GM21737 (cell line): ENCODE measurements at regions not wholly inside any gene's neighbourhood (a gene's known extent, or its start where the extent isn't known, plus 50 kb on each side); places are given as distances from the start of the nearest gene placed in this dataset.

ENCODE experiments used
- ATAC-seq: cut with Tn5 transposase; IDR thresholded peaks from one replicate; pipeline ENCODE4 v1.9.1; 2021; ENCODE audit warnings: mild to moderate bottlenecking, moderate library complexity; ENCODE audit not compliant: unreplicated experiment

DNA sequence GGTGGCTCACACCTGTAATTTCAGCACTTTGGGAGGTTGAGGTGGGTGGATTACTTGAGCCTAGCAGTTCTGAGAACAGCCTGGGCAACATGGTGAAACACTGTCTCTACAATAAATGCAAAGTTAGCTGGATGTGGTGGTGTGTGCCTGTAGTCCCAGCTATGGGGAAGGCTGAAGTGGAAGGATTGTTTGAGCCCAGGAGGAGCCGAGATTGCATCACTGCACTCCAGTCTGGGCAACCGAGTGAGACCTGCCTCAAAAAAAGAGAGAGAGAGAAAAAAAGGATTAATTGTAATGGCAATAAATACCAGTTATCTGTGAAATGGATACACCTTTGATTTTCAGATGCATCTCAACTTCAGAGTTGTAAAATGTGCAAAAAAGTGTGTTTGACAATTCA lies 58.8 kb downstream of the SPRY1 start:
- no peak for ATAC-seq

DNA sequence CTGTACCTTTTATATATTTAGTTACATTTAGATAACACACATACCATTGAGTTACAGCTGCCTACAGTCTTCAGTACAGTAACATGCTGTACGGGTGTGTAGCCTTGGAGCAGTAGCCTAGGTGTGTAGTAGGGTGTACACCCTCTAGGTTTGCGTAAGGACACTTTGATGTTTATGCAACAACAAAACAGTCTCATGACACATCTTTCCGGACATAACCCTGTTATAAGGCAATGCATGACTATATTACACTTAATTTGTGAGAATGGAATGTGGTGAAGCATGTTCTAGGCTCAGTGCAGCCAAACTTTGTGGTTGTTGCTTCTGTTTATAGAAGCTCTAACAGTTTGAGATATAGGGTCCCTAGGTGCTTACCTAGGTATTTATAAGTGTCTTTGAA lies 65.4 kb downstream of the SPRY1 start:
- ATAC-seq: no peak

DNA sequence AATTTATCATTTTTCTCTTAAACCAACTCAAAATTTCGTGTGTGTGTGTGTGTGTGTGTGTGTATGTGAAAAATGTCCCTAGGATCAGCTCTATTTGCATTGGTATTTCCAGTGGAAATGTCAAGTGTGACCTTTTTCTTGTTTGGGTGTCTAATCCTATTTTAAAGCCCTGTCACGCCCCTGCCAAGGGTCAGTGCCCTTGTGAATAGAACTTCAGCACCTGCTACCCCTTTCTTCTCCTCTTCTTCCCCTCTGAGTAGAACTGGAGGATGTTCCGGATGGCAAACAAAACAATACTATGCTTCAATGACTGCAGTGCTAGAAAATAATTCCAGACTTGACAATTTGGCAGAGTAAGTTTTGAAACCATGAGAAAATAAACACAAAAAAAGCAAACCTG lies 67.3 kb downstream of the SPRY1 start:
- no peak for ATAC-seq

DNA sequence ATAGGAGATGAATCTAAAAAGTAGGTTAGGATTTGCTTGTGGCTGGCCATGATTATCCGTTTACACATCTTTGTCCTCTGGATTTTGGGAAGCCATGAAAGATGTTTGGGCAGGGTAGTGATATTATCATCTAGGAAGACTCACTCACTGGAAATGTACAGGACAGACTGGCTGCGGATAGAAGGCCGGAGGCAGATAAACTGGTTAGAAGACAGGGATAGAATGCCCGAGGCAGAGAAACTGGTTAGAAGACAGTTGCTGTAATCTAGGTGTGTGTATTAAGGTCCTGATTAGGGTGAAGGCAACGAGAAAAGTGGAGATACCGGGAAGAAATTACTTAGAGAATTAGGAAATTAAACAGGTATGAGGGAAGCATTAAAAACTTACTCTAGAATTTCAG lies 68.8 kb downstream of the SPRY1 start:
- no peak for ATAC-seq

DNA sequence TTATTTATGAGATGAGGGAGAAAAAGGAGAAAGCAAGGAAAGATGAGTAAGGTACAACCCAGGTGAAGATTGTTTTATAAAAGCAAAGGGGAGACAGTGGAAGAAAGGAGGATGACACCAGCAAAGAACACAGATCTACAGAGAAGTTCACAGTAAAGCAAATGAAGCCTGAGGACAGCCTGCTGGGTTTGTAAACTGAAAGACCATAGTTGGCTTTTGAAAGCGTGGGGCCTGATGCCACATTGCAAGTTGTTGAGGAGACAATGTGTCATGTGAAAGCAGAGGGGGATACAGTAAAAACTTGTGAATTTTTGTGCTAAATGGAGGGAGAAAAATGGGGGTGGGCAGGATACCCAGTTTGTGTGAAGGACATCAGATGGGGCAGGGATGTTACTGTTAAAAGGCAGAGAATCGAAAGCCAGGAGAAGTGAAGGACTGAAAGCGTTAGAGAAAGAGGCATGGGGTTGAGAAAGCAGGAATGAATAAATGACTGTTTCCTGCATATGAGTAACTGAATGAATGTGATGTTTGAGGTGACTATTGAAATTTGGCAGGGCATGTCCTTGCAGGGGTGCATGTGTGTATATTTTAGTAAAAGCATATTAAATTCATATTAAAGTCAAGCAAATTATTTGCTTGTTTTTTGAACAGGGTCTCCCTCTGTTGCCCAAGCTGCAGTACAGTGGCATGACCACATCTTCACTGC lies 69.6 kb downstream of the SPRY1 start:
- ATAC-seq: no peak

DNA sequence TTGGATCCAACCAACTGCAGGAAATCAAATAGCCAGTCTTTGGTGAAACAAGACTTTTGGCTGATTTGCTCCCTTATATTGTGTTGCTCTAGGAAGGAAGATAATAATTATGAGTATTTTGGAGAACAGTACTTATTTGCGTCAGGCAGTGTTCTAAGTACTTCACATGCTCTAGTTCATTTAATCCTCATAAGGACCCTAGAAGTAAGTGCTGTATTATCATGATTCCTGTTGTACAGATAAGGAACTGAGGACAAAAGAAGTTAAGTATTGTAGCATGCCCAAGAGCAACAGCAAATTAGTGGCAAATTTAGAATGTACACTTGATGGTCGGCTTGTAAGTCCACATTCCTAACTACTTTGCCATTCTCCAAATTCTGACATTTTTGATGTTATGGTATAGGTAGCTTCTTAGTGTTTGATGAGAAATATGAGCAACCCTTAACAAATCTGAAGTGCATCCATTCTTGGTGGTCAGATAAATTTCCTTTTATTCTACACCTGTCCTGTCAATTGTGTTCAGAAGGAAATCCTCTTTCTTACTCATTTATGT lies 72.0 kb downstream of the SPRY1 start:
- ATAC-seq: no peak

DNA sequence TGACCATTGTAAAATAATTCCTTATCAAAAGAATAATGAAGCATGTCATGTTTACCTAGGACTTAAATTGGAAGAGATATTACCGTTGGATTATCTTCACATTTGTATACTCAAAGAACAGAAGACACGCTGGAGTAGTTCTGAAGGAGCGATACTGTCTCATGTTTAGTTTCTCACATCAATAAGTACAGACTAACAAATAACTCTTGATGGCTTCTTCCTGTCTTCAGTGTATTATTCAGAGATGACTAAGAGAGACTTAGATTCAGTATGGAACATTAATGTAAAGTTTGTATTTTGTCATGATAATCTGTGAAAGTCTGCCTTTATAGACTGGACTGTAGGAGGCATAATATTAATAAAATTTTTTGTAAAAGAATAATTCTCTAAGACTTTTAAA lies 72.7 kb downstream of the SPRY1 start:
- no peak for ATAC-seq

DNA sequence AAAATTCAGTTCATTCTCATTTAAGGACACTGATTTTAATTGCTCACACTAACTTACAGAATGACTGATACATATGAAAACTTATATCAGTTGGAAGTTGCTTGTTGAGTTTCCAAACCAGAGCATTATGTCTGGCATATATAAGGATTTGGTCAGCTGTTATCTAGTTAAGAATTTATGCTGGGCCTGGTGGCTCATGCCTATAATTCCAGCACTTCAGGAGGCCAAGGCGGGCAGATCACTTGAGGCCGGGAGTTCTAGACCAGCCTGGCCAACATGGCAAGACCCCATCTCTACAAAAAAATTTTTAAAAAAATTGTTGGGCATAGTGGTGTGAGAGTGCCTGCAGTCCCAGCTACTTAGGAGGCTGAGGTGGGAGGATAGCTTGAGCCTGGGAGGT lies 73.1 kb downstream of the SPRY1 start:
- no peak for ATAC-seq

DNA sequence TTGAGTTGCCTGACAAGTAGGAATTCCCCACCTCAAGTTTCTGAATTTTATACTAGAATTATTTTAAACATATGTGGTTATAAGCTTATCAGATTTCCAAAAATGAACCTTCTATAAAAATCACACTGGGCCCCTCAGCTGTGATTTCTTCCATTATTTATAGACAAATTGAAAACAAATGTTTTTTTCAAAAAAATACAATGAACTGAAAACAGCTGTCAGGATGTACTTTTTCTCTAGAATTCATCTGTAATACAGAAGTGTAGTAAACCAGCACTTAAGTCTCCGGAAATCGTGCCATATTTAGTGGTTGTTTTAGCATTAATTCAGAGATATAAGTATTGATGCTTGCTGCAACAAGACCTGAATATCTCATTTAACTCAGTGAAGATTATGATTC lies 74.0 kb downstream of the SPRY1 start:
- ATAC-seq: no peak

DNA sequence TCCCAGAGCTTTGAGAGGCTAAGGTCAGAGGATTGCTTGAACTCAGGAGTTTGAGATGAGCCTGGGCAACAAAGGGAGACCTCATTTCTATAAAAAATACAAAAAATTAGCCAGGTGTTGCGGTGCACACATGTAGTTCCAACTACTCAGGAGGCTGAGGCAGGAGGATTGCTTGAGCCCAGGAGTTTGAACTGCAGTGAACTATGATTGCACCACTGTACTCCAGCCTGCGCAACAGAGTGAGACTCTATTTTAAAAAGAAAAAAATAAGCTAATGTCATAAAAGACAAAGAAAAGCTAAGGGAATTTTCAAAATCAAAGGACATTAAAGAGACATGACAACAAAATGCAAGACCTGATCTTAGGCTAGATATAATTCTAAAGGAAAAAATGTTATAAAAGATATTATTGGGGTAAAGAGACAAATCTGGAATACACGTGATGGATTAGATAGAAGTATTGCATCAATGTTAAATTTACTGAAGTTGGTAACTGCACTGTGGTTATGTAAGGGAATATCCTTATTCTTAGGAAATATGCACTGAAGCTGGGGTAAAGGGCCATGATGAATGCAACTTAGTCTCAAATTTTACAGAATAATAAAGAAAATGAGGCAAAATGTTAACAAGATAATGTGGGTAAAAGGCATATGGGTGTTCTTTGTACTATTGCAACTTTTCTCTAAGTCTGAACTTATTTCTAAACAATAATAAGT lies 75.2 kb downstream of the SPRY1 start:
- no peak for ATAC-seq

DNA sequence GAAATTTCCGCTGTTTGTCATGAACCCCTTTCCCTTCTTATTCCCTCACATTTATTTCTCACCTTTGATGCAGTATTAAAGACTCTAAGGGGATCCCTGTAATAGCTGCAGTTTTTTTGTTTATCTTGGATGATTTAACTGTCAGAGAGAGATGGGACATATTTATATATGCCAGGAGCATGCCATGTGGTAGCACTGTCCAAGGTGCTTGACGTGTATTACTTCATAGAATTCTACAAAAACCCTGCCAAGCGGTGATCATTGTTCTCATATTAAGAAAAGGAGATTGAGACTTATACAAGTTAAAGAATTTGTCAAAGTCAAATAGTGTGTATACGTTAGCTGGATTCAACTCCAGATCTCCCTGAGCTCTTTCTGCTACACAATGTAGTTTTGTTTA lies 78.2 kb downstream of the SPRY1 start:
- no peak for ATAC-seq

DNA sequence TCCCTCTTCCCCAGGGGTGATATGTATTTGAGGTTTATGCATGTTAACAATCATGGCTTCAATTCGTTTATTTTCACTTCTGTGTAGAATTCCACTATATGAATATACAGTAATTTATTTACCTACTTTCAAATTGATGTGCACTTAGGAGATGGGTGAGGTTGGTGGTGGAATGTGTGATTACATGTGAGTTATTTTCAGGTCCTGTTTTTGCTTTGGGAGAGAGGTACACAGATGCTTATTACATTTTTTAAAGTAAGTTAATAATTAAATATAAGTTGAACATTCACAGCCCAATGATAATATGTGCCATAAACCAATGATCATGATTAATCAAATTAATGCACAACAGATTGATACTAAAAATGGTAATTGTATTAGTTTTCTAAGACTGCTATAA lies 79.5 kb downstream of the SPRY1 start:
- no peak for ATAC-seq

DNA sequence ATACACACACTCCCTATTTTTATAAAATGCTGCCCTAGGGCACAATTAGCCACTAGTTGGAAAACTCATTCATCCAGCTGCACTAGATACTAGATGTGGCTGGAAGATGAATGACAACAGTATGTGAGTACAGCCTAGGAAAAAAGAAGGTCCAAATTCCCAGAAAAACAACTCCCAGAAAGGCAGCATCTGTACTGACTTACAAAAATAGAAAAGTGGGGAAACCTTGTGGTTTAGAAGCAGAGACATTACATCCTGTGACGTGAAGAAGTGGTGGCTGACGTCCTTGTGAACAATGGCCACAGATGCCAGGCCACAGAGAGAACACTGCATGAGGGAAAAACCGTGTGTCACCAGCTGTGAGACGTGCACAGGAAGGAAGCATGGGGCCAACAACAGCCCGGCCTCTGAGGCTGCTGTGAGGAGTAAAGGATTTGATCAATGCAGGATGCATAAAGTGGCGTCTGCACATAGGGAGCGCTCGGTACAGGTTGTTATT lies 81.2 kb downstream of the SPRY1 start:
- ATAC-seq: no peak

DNA sequence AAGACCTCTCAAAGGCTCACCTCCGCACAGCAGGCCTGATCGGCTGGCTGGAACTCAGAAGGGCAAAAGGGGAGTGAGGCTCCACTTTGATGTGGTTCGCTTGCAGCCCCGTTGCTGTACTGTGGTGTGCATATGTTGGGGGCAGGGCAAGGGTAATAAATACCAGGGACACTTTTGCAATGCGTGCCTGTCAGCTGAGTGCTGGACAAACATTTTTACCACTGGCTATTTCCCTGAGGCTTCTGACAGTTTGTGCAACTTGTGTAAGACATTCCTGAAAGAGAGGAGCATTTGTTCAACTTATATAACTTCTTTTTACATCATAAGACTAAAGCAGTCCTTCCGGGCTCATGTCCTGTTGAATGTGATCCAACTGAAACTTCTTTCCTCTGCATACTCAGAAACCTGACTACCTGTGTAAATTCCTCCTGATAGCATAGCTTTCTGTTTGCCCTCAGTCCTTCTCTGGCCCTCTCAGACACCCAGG lies 82.3 kb downstream of the SPRY1 start:
- no peak for ATAC-seq

DNA sequence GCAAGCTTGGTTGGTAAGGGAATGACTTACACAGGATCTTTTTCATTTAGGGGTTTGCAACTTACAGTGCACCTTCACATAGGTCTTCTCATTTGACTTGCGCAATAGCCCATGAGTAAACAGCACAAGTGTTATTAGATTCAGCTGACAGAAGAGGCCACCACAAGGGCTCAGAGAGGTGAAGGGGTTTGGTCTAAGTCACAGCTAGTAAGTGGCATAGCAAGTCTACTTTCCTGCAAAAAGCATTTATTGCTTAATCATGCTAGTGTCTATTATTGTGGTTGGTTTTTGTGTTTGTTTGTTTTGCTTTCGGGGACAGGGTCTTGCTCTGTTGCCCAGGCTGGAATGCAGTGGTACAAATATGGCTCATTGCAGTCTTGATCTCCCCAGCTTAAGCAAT lies 83.3 kb downstream of the SPRY1 start:
- no peak for ATAC-seq

DNA sequence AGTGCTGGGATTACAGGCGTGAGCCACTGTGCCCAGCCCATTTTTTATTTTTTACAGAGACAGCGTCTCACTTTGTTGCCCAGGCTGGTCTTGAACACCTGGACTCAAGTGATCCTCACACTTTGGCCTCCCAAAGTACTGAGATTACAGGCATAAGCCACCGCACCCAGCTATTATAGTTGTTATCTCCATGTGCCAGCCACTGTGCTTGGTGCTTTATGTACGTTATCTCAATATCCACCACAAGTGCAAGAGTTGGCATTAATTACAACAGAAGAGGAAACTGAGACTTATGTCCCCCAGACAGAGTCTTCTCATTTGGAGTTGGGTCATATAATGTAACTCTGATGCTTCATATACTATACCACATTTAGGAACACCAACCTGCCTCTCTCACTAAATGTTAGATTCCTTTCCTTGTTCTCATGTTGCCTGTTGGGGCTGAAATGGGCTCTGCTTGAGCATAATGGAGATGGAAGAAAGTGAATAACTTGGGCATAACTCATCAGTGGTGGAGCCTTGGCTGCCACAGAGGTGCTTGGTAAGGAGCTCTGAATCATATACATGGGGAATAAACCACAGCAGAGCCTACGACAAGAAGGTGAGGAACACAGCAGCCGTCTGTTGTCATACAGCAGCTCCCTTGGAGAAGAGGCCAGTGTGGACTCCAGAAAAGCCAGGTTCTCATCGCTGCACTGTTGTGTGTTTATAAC lies 84.3 kb downstream of the SPRY1 start:
- no peak for ATAC-seq

DNA sequence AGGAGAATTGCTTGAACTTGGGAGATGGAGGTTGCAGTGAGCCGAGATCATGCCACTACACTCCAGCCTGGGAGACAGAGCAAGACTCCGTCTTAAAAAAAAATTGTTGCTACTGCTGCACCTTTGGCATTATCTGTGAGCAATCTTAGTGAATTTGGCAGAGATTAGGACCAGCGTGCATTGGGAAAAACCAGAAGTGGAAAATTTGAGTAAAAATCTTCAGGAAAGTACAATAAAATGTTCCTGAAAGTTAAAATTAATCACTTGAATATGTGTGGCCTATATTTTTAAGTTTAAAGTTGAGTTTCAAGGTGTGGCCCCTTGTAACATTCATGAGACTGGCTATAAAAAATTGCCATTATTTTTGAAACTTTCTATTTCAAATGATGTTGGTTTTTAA lies 85.1 kb downstream of the SPRY1 start:
- no peak for ATAC-seq

DNA sequence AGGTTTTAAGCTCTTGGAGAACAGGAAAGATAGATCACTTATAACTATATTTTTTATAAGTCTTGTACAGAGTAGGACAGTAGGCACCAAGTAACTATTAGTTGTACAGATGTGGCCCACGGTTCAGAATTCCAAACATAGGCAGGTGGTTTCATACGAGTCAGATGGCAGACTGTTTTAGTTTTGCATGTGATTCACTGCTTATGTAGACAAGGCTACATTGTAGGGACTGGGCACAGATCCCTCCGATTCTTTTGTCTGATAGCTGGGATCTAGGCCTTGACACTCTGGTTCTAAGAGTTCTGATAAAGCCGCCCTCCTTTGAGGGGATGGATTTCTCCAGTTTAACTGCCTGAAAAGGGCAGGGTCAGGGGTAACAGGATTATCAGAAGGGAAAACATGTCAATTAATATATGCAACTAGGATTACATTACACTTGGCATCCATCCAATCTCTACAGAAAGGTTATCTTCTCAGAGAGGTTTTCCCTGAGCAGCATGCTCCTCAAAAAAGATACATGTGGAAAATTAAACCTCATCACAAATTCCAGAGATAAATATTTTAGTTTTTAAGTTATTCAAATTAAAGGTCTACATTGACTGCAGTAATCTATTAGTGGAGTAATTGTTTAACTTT lies 87.8 kb downstream of the SPRY1 start:
- ATAC-seq: no peak

DNA sequence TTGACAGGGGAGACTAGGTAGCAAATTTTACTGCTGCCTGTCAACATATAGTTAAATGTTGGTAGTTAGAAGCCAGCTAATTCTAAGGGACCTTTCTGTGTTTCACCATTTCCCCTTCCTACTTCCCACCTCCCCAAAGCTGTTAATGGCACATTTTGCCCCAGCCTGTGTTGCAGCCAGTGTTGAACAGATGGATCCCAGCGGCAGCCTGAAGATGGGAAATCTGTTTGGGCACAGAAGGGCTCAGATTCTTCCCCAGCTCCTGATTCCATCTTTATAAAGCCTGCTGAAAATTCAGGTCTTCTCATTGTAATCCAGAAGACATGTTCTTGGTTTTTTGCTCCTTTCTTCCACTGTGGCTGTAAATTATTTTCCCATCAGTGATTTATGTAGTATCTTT lies 89.0 kb downstream of the SPRY1 start:
- no peak for ATAC-seq

DNA sequence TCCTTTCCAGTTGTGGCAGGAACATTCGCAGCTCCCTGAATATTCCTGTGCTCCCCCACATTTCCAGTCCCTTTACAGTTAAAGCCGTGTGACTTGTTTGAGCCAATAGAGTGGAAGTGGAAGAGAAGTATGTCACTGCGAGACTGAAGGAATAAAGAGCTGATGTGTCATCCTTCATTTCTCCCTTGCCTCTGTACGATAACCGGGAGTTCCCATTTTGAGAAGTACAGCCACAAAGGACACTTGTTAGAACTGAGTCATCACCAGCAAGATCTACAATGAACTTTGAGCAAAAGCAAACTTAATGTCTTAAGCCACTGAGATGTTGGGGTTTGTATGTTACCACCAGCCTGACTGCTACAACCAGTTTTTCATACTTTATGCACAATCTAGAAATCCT lies 92.3 kb downstream of the SPRY1 start:
- ATAC-seq: no peak

DNA sequence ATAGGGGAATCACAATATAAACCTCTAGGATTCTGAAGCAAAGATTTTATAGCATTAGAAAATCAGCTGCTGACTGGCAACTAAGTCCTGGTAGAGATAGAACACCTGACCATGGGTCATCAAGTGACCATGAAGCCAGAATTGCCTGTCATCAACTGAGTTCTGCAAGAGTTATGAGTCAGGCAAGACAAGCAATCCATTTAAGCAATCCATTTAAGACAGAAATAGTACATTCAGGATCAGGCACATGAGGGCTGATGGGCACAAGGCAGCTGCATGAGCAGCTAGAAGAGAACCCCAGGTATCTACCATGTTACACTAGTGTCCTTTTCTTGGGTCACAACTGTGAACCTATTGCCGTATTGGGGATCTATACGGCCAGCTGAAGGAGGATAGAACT lies 98.9 kb downstream of the SPRY1 start:
- ATAC-seq: no peak
